GM23338 (cell line): ENCODE measurements at regions not wholly inside any gene's neighbourhood (a gene's known extent, or its start where the extent isn't known, plus 50 kb on each side); places are given as distances from the start of the nearest gene placed in this dataset.

Experiments
- ATAC-seq: fragments of 200-7000 bp; cut with Tn5 transposase; 3 replicates; pipeline ENCODE4 v1.9.1; 2020
- DNase-seq: peaks from one replicate; pipeline ENCODE4 v3.0.0-alpha.2; 2015; ENCODE audit warnings: low spot score
- H2AFZ ChIP-seq: fragments of 200-600 bp; sonication (generic); 2 replicates; pipeline ENCODE4 v1.8.0; 2016; ENCODE audit warnings: antibody characterized with exemption, mild to moderate bottlenecking, moderate library complexity
- H3F3A ChIP-seq: fragments of 200-600 bp; sonication (generic); replicated peaks from 2 replicates; pipeline ENCODE4 v1.8.0; 2017; ENCODE audit warnings: antibody characterized with exemption, mixed run types, low read depth
- H3K27ac ChIP-seq: fragments of 200-600 bp; sonication (generic); 2 replicates; pipeline ENCODE4 v1.6.1; 2016; ENCODE audit warnings: low read depth
- H3K27me3 ChIP-seq: fragments of 200-600 bp; sonication (generic); 2 replicates; pipeline ENCODE4 v1.8.0; 2016; ENCODE audit warnings: mild to moderate bottlenecking, mixed run types, moderate library complexity; ENCODE audit not compliant: insufficient read depth
- H3K36me3 ChIP-seq: fragments of 200-600 bp; sonication (generic); 2 replicates; pipeline ENCODE4 v1.8.0; 2016; ENCODE audit warnings: mild to moderate bottlenecking; ENCODE audit not compliant: insufficient read depth
- H3K4me1 ChIP-seq: fragments of 200-600 bp; sonication (generic); 2 replicates; pipeline ENCODE4 v1.8.0; 2016; ENCODE audit warnings: mild to moderate bottlenecking, moderate library complexity; ENCODE audit not compliant: insufficient read depth
- H3K4me2 ChIP-seq: fragments of 200-600 bp; sonication (generic); 2 replicates; pipeline ENCODE4 v1.7.1; 2017; ENCODE audit warnings: mixed run types
- H3K4me3 ChIP-seq: fragments of 200-600 bp; sonication (generic); 2 replicates; pipeline ENCODE4 v1.6.1; 2016; ENCODE audit warnings: mixed run types
- H3K79me2 ChIP-seq: fragments of 200-600 bp; sonication (generic); replicated peaks from 2 replicates; pipeline ENCODE4 v1.8.0; 2017; ENCODE audit warnings: mild to moderate bottlenecking; ENCODE audit not compliant: insufficient read depth
- H3K9me2 ChIP-seq: fragments of 200-600 bp; sonication (generic); 2 replicates; pipeline ENCODE4 v1.8.0; 2017; ENCODE audit not compliant: insufficient read depth
- H4K20me1 ChIP-seq: fragments of 200-600 bp; sonication (generic); replicated peaks from 2 replicates; pipeline ENCODE4 v1.8.0; 2017; ENCODE audit warnings: mild to moderate bottlenecking; ENCODE audit not compliant: insufficient read depth
- H3K27ac Mint-ChIP-seq: 2 replicates; pipeline ENCODE4 v1.8.0; 2020; ENCODE audit warnings: inconsistent platforms, mild to moderate bottlenecking, moderate library complexity, mixed read lengths
- H3K27me3 Mint-ChIP-seq: 3 replicates; pipeline ENCODE4 v1.8.0; 2022; ENCODE audit warnings: low read depth, mild to moderate bottlenecking, moderate library complexity, mixed read lengths, inconsistent platforms; ENCODE audit not compliant: insufficient read depth, poor library complexity
- H3K36me3 Mint-ChIP-seq: 3 replicates; pipeline ENCODE4 v1.8.0; 2021; ENCODE audit warnings: low read depth, mild to moderate bottlenecking, inconsistent platforms, moderate library complexity, mixed read lengths
- H3K4me1 Mint-ChIP-seq: 3 replicates; pipeline ENCODE4 v1.8.0; 2020; ENCODE audit warnings: mild to moderate bottlenecking, inconsistent platforms, mixed read lengths
- H3K4me3 Mint-ChIP-seq: 3 replicates; pipeline ENCODE4 v1.8.0; 2021; ENCODE audit warnings: moderate library complexity, mild to moderate bottlenecking, inconsistent platforms, mixed read lengths
- H3K9me3 Mint-ChIP-seq: 3 replicates; pipeline ENCODE4 v1.8.0; 2020; ENCODE audit warnings: moderate library complexity, mild to moderate bottlenecking, inconsistent platforms, mixed read lengths
- CREB1 ChIP-seq: fragments of 250-450 bp; sonication (Bioruptor Pico); IDR thresholded peaks from 2 replicates; pipeline ENCODE4 v1.5.0; 2020; ENCODE audit warnings: low read depth, mild to moderate bottlenecking, moderate library complexity
- CTCF ChIP-seq, 2 experiments: fragments of 200-600 bp in 1 of 2; sonication (generic) in 1 of 2; conservative IDR thresholded peaks; 2 replicates each; pipeline versions ENCODE4 v1.5.1 to v1.6.1; 2016 to 2017; ENCODE audit warnings: antibody characterized with exemption in 2 of 2, low read depth in 2 of 2, mild to moderate bottlenecking in 2 of 2, moderate library complexity in 1 of 2
- ETS1 ChIP-seq: IDR thresholded peaks from 2 replicates; pipeline ENCODE4 v1.6.1; 2016; ENCODE audit warnings: antibody characterized with exemption
- EZH2 ChIP-seq: fragments of 200-600 bp; sonication (generic); IDR thresholded peaks from one replicate; pipeline ENCODE4 v1.8.0; 2017; ENCODE audit warnings: antibody characterized with exemption, mild to moderate bottlenecking, low read depth; ENCODE audit not compliant: unreplicated experiment
- POLR2AphosphoS5 ChIP-seq: IDR thresholded peaks from 2 replicates; pipeline ENCODE4 v1.6.1; 2016; ENCODE audit warnings: antibody characterized with exemption, low read depth
- REST ChIP-seq: IDR thresholded peaks from one replicate; pipeline ENCODE4 v1.6.1; 2018; ENCODE audit warnings: antibody characterized with exemption; ENCODE audit not compliant: unreplicated experiment
- STAT1 ChIP-seq: IDR thresholded peaks from one replicate; pipeline ENCODE4 v1.6.1; 2016; ENCODE audit warnings: antibody characterized with exemption; ENCODE audit not compliant: unreplicated experiment
- ZNF331 ChIP-seq: fragments of 250-450 bp; sonication (Bioruptor Pico); IDR thresholded peaks from 2 replicates; pipeline ENCODE4 v1.5.0; 2020; ENCODE audit warnings: low read depth, mild to moderate bottlenecking, moderate library complexity
- ZNF462 ChIP-seq: fragments of 250-450 bp; sonication (Bioruptor Pico); IDR thresholded peaks from 2 replicates; pipeline ENCODE4 v1.5.0; 2020; ENCODE audit warnings: mild to moderate bottlenecking, moderate library complexity

GRCh38 chr2:66994654-66995053 is 402.5 kb upstream of the ETAA1 start:
- TF ChIP-seq ZNF331, result no peak
- no peak for TF ChIP-seq REST
- TF ChIP-seq STAT1, result no peak
- no peak for TF ChIP-seq CREB1
- no peak for TF ChIP-seq POLR2AphosphoS5
- no peak for TF ChIP-seq ZNF462
- no peak for TF ChIP-seq CTCF (conservative IDR thresholded peaks at IDR 0.05; ENCODE audit: low read depth in 2 of 2)
- TF ChIP-seq EZH2, result no peak
- TF ChIP-seq ETS1, result no peak
- Mint-ChIP-seq H3K9me3 (no peaks in the 10 kb centered on the region), H3K4me3 (no peak overlapping the region), H3K27me3 (no peaks in the 10 kb centered on the region), H3K27ac (no peak overlapping the region), H3K4me1 (no peaks in the 10 kb centered on the region), H3K36me3 (no peaks in the 10 kb centered on the region)
- ATAC-seq, result no peak
- Histone ChIP-seq H2AFZ (no peak overlapping the region), H3K27me3 (no peaks in the 10 kb centered on the region), H3F3A (no peaks in the 10 kb centered on the region), H4K20me1 (no peaks in the 10 kb centered on the region), H3K27ac (no peak overlapping the region), H3K4me3 (no peak overlapping the region), H3K4me1 (no peaks in the 10 kb centered on the region), H3K9me2 (no peaks in the 10 kb centered on the region), H3K36me3 (no peaks in the 10 kb centered on the region), H3K4me2 (no peak overlapping the region), H3K79me2 (no peaks in the 10 kb centered on the region)
- no peak for DNase-seq
